ENCODE measurements at regions not wholly inside any gene's neighbourhood (a gene's known extent, or its start where the extent isn't known, plus 50 kb on each side); places are given as distances from the start of the nearest gene placed in this dataset.
A peak's percentile ranks its signal among the peaks of the same experiment; 100 is the strongest.

- intact Hi-C loops (cut with DNase I, micrococcal nuclease): no loop called here
- no peak for ATAC-seq (ENCODE audit: poor library complexity)
- CTCF ChIA-PET: no interaction called here
Measured at GRCh38 chr5:27590503-27590902, 552.1 kb upstream of the CDH9 start.

GRCh38 chr5:27578279-27578678 is 539.9 kb upstream of the CDH9 start:
- no peak overlapping the region for H3K27ac ChIP-seq (ENCODE audit: low read depth in 1 of 2, low read length in 2 of 2)
- H3K36me3 ChIP-seq (ENCODE audit: insufficient read depth, low read length): no peaks in the 10 kb centered on the region
- ATAC-seq (ENCODE audit: poor library complexity) (no peak), DNase-seq (no peak)
- Mint-ChIP-seq H3K9me3 (peaks cover 9% of the 10 kb centered on the region), H3K4me3 (no peak overlapping the region), H3K27ac (no peak overlapping the region), H3K36me3 (ENCODE audit: low read depth) (no peaks in the 10 kb centered on the region), H3K27me3 (no peaks in the 10 kb centered on the region), H3K4me1 (ENCODE audit: low read depth) (no peaks in the 10 kb centered on the region)
- peaks cover 0 to 8% of the 10 kb centered on the region in 2 experiments for H3K9me3 ChIP-seq (ENCODE audit: control insufficient read depth in 1 of 2, insufficient read depth in 1 of 2, low read length in 2 of 2)
- H3K27me3 ChIP-seq (ENCODE audit: control insufficient read depth in 1 of 2, insufficient read depth in 2 of 2, low read length in 2 of 2): no peaks in the 10 kb centered on the region
- ChIA-PET POLR2A (no interaction called here), CTCF (no interaction called here)
- no peak for TF ChIP-seq CTCF (IDR thresholded peaks at IDR 0.05)
- intact Hi-C loops (cut with DNase I, micrococcal nuclease): no loop called here
- no peak overlapping the region for H3K4me3 ChIP-seq (ENCODE audit: low read length)
- no peaks in the 10 kb centered on the region for H3K4me1 ChIP-seq (ENCODE audit: insufficient read depth, low read length)

More at GRCh38 chr5:27590503-27590902, 552.1 kb upstream of the CDH9 start:
- H3K27me3 Mint-ChIP-seq: no peaks in the 10 kb centered on the region
- peaks cover 0 to 8% of the 10 kb centered on the region in 2 experiments for H3K9me3 ChIP-seq (ENCODE audit: control insufficient read depth in 1 of 2, insufficient read depth in 1 of 2, low read length in 2 of 2)
- no peaks in the 10 kb centered on the region for H3K4me1 ChIP-seq (ENCODE audit: insufficient read depth, low read length)
- H3K27ac ChIP-seq (ENCODE audit: low read depth in 1 of 2, low read length in 2 of 2): no peak overlapping the region
- no peaks in the 10 kb centered on the region for H3K4me1 Mint-ChIP-seq (ENCODE audit: low read depth)
- POLR2A ChIA-PET: no interaction called here
- no peaks in the 10 kb centered on the region for H3K36me3 ChIP-seq (ENCODE audit: insufficient read depth, low read length)
- H3K9me3 Mint-ChIP-seq: peaks cover 20% of the 10 kb centered on the region
- H3K4me3 ChIP-seq (ENCODE audit: low read length): no peak overlapping the region
- no peak overlapping the region for H3K27ac Mint-ChIP-seq
- H3K27me3 ChIP-seq (ENCODE audit: control insufficient read depth in 1 of 2, insufficient read depth in 2 of 2, low read length in 2 of 2): no peaks in the 10 kb centered on the region
- TF ChIP-seq CTCF (IDR thresholded peaks at IDR 0.05): no peak
- no peaks in the 10 kb centered on the region for H3K36me3 Mint-ChIP-seq (ENCODE audit: low read depth)
- H3K4me3 Mint-ChIP-seq: no peak overlapping the region
- DNase-seq: peak in 1 of 14 experiments; percentile 3

- ATAC-seq (ENCODE audit: poor library complexity) (no peak), DNase-seq (no peak)
- no peak overlapping the region for H3K4me3 Mint-ChIP-seq
- intact Hi-C loops (cut with DNase I, micrococcal nuclease): no loop called here
- H3K27ac ChIP-seq (ENCODE audit: low read depth in 1 of 2, low read length in 2 of 2): no peak overlapping the region
- ChIA-PET CTCF (no interaction called here), POLR2A (no interaction called here)
- no peaks in the 10 kb centered on the region for H3K9me3 ChIP-seq (ENCODE audit: control insufficient read depth in 1 of 2, insufficient read depth in 1 of 2, low read length in 2 of 2)
- no peaks in the 10 kb centered on the region for H3K4me1 ChIP-seq (ENCODE audit: insufficient read depth, low read length)
- H3K27me3 Mint-ChIP-seq: no peaks in the 10 kb centered on the region
- H3K27ac Mint-ChIP-seq: no peak overlapping the region
- no peaks in the 10 kb centered on the region for H3K27me3 ChIP-seq (ENCODE audit: control insufficient read depth in 1 of 2, insufficient read depth in 2 of 2, low read length in 2 of 2)
- no peaks in the 10 kb centered on the region for H3K36me3 ChIP-seq (ENCODE audit: insufficient read depth, low read length)
- H3K9me3 Mint-ChIP-seq: peaks cover 6% of the 10 kb centered on the region
- H3K36me3 Mint-ChIP-seq (ENCODE audit: low read depth): no peaks in the 10 kb centered on the region
- no peak for TF ChIP-seq CTCF (IDR thresholded peaks at IDR 0.05)
- H3K4me1 Mint-ChIP-seq (ENCODE audit: low read depth): no peaks in the 10 kb centered on the region
- H3K4me3 ChIP-seq (ENCODE audit: low read length): no peak overlapping the region
Measured at GRCh38 chr5:27571681-27572080, 533.3 kb upstream of the CDH9 start.

Measured in CD4-positive, alpha-beta T cell (primary cell).